MCF 10A (cell line): ENCODE measurements at regions not wholly inside any gene's neighbourhood (a gene's known extent, or its start where the extent isn't known, plus 50 kb on each side); places are given as distances from the start of the nearest gene placed in this dataset.

Experiments
- BruUV-seq: library from RNA; stranded (reverse); fragments of 400-500 nt; replicated peaks from 2 replicates; lab custom pipeline; 2021; lab: Mats Ljungman, UMichigan
- CTCF ChIA-PET: fragments of 300-600 bp; sonication (Branson Sonifier 250); formaldehyde crosslinking; extraction: SDS; loops from one replicate; lab custom pipeline; 2021; ENCODE audit warnings: antibody characterized with exemption, inconsistent platforms; lab: Yijun Ruan, JAX
- POLR2A ChIA-PET: fragments of 300-600, 350-650 bp; sonication (Branson Sonifier 250); formaldehyde crosslinking; extraction: SDS; loops from one replicate; lab custom pipeline; 2020; ENCODE audit warnings: antibody characterized with exemption, inconsistent platforms; lab: Yijun Ruan, JAX
- DNase-seq: peaks from one replicate; pipeline ENCODE4 v3.0.0-alpha.2; 2018; ENCODE audit not compliant: unreplicated experiment
- H3K27ac Mint-ChIP-seq: one replicate; pipeline ENCODE4 v1.8.0; 2022; ENCODE audit warnings: mild to moderate bottlenecking, low read depth, mixed read lengths; ENCODE audit not compliant: unreplicated experiment
- H3K27me3 Mint-ChIP-seq: one replicate; pipeline ENCODE4 v1.8.0; 2022; ENCODE audit warnings: mixed read lengths; ENCODE audit not compliant: insufficient read depth, unreplicated experiment
- H3K36me3 Mint-ChIP-seq: one replicate; pipeline ENCODE4 v1.8.0; 2022; ENCODE audit warnings: mild to moderate bottlenecking, moderate library complexity, mixed read lengths; ENCODE audit not compliant: insufficient read depth, unreplicated experiment
- H3K4me1 Mint-ChIP-seq: one replicate; pipeline ENCODE4 v1.8.0; 2022; ENCODE audit warnings: mixed read lengths; ENCODE audit not compliant: insufficient read depth, unreplicated experiment
- H3K4me3 Mint-ChIP-seq: one replicate; pipeline ENCODE4 v1.8.0; 2022; ENCODE audit warnings: mild to moderate bottlenecking, moderate library complexity, mixed read lengths; ENCODE audit not compliant: unreplicated experiment
- H3K9me3 Mint-ChIP-seq: one replicate; pipeline ENCODE4 v1.8.0; 2022; ENCODE audit warnings: mixed read lengths; ENCODE audit not compliant: unreplicated experiment
- intact Hi-C: fragments of 100-400 bp; cut with micrococcal nuclease; formaldehyde crosslinking; loops from 2 replicates; pipeline ENCODE4 v1.14.1; 2022
- TF ChIP-seq, protein P1 (sequence below): fragments of 200-600 bp; IDR thresholded peaks from one replicate; pipeline ENCODE4 v1.8.0; 2022; ENCODE audit warnings: antibody characterized with exemption, mild to moderate bottlenecking; ENCODE audit not compliant: unreplicated experiment

DNA sequence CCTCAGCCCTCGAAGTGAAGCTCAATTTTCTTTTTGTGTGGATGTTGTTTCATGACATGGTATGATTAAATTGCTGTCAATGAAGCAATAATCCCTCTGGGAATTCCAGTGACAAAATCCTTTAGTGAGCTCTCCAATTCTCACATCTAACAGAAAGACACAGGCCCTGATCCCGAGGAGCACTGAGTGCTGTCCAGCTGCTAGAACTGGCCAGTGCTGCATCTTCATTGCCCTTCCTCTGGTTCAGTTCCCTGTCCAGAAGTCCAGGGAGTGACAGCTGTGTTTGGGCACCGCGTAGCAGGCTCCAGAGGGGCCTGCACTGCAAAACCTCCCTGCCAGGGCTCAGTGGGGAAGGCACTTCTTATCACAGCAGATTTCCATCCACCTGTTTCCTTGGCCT lies 516.8 kb upstream of the ATP11B start:
- H3K4me1 Mint-ChIP-seq: no peaks in the 10 kb centered on the region
- H3K4me3 Mint-ChIP-seq: no peak overlapping the region
- no peaks in the 10 kb centered on the region for H3K36me3 Mint-ChIP-seq
- TF ChIP-seq, protein P1, sequence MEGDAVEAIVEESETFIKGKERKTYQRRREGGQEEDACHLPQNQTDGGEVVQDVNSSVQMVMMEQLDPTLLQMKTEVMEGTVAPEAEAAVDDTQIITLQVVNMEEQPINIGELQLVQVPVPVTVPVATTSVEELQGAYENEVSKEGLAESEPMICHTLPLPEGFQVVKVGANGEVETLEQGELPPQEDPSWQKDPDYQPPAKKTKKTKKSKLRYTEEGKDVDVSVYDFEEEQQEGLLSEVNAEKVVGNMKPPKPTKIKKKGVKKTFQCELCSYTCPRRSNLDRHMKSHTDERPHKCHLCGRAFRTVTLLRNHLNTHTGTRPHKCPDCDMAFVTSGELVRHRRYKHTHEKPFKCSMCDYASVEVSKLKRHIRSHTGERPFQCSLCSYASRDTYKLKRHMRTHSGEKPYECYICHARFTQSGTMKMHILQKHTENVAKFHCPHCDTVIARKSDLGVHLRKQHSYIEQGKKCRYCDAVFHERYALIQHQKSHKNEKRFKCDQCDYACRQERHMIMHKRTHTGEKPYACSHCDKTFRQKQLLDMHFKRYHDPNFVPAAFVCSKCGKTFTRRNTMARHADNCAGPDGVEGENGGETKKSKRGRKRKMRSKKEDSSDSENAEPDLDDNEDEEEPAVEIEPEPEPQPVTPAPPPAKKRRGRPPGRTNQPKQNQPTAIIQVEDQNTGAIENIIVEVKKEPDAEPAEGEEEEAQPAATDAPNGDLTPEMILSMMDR: no peak
- ChIA-PET CTCF (no interaction called here), POLR2A (no interaction called here)
- intact Hi-C loops: no loop called here
- DNase-seq: no peak
- no peaks in the 10 kb centered on the region for H3K27me3 Mint-ChIP-seq
- BruUV-seq: no TSS peak
- no peak overlapping the region for H3K27ac Mint-ChIP-seq
- no peaks in the 10 kb centered on the region for H3K9me3 Mint-ChIP-seq

DNA sequence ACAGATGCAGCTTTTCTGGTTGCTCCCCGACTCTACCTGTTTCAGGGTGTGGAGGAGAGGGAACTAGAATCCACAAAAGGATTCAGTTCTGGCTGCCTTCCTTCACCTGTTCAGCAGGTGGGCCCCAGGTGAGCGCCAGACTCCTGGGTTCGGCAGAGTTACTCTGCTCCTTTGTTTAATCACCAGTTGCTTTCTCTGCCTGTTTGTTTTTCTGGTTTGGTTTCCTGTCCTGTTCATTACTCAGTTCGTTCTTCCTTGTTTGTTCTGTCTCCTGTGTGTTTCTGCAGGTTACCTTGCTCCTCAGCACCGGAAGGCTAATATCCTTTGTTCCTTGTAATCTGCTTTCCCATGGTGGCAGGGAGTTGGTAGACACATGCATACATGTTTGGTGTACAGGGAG lies 508.5 kb upstream of the ATP11B start:
- TF ChIP-seq, protein P1: no peak
- DNase-seq: no peak
- Mint-ChIP-seq H3K4me3 (no peak overlapping the region), H3K27me3 (no peaks in the 10 kb centered on the region), H3K36me3 (no peaks in the 10 kb centered on the region), H3K9me3 (no peaks in the 10 kb centered on the region), H3K27ac (no peak overlapping the region), H3K4me1 (no peaks in the 10 kb centered on the region)
- CTCF ChIA-PET: no interaction called here
- POLR2A ChIA-PET: no interaction called here
- intact Hi-C loops: no loop called here
- BruUV-seq: no TSS peak

DNA sequence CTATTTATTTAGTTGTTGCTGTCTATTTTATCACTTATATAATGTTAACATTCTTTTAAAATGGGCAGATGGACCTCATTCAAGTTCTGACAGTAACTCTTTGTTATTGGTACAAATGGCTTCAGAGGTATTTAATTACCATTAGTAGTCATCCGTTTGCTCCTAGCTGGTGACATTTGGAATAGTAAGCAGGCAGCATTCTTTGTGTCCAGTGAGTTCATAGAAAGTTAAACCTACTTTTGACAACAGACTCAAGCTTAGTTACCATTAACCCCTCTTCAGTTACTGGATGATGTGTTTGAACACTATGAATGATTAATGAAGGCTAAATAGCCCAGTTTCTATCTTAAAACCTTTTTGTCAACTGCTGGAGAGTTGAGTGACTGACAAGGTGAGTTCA lies 500.7 kb upstream of the ATP11B start:
- Mint-ChIP-seq H3K36me3 (no peaks in the 10 kb centered on the region), H3K27me3 (no peaks in the 10 kb centered on the region), H3K4me1 (no peaks in the 10 kb centered on the region), H3K27ac (no peak overlapping the region), H3K4me3 (no peak overlapping the region), H3K9me3 (no peaks in the 10 kb centered on the region)
- POLR2A ChIA-PET: interaction anchor here (0.5 to 0.6 kb wide), 2 partner anchors 40 to 57 kb away, joined by 3 read pairs; no protein-coding TSS in a partner anchor
- intact Hi-C loops: no loop called here
- DNase-seq: no peak
- BruUV-seq: no TSS peak
- CTCF ChIA-PET: interaction anchor here (0.6 to 1.4 kb wide), 3 partner anchors 13 to 28 kb away, joined by 3 to 5 read pairs (median 4); no protein-coding TSS in a partner anchor
- TF ChIP-seq, protein P1: no peak

DNA sequence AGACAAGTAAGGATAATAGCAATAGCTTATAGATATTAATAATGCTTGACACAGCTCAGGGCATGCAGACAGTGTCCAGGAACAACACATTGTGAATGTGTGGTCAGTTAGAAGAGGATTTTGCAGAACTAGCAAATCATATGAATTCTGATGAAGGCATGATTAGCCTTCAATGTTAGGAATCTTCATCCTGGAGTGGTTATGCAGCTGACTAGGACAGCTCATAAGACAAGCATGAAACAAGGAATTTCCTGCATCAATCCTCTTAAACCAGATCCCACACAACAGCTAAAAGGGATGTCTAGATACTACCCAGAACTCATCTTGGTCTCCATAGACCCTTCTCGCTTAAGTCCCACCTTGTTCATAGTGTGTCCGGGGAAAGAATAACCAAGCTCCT lies 499.0 kb upstream of the ATP11B start:
- TF ChIP-seq, protein P1: no peak
- no TSS peak for BruUV-seq
- no peaks in the 10 kb centered on the region for H3K4me1 Mint-ChIP-seq
- POLR2A ChIA-PET: interaction anchor here (0.6 to 1.0 kb wide), 3 partner anchors 8 to 11 kb away, joined by 3 read pairs; no protein-coding TSS in a partner anchor
- H3K27me3 Mint-ChIP-seq: no peaks in the 10 kb centered on the region
- no peak for DNase-seq
- H3K27ac Mint-ChIP-seq: no peak overlapping the region
- H3K36me3 Mint-ChIP-seq: no peaks in the 10 kb centered on the region
- intact Hi-C loops: no loop called here
- H3K9me3 Mint-ChIP-seq: no peaks in the 10 kb centered on the region
- H3K4me3 Mint-ChIP-seq: no peak overlapping the region
- CTCF ChIA-PET: interaction anchor here (1.4 kb wide), 1 partner anchor 11 kb away, joined by 5 read pairs; no protein-coding TSS in a partner anchor
